Tibial artery (tissue), 4 donors: ENCODE measurements at regions not wholly inside any gene's neighbourhood (a gene's known extent, or its start where the extent isn't known, plus 50 kb on each side); places are given as distances from the start of the nearest gene placed in this dataset.

Experiments
- DNase-seq, 2 donors: peaks; one replicate each; pipeline ENCODE4 v3.0.0-alpha.2; 2019
- H3K27ac ChIP-seq, 2 donors: fragments of 200-600 bp; sonication (generic) in 1 of 2; 1 replicate in 1 of 2; 2 replicates in 1 of 2; pipeline ENCODE4 v1.5.1; 2018 to 2019; ENCODE audit warnings: mild to moderate bottlenecking in 1 of 2
- H3K27me3 ChIP-seq, 2 donors: fragments of 200-600 bp; sonication (generic) in 1 of 2; one replicate each; pipeline versions ENCODE4 v1.5.1 to v1.6.0; 2016 to 2019
- H3K36me3 ChIP-seq, 3 donors: fragments of 200-600 bp; sonication (generic) in 2 of 3; one replicate each; pipeline ENCODE4 v1.5.1; 2016 to 2019; ENCODE audit warnings: mild to moderate bottlenecking in 2 of 3
- H3K4me1 ChIP-seq, 4 donors: fragments of 200-600 bp; sonication (generic) in 2 of 4; 1 replicate in 3 of 4; 2 replicates in 1 of 4; pipeline ENCODE4 v1.5.1; 2016 to 2019
- H3K4me3 ChIP-seq, 2 donors: fragments of 200-600 bp; sonication (generic) in 1 of 2; 1 replicate in 1 of 2; 2 replicates in 1 of 2; pipeline ENCODE4 v1.5.1; 2018 to 2019; ENCODE audit warnings: mild to moderate bottlenecking in 2 of 2
- H3K9me3 ChIP-seq, 3 donors: fragments of 200-600 bp; sonication (generic) in 1 of 3; one replicate each; pipeline ENCODE4 v1.5.1; 2016 to 2019
- intact Hi-C: fragments of 100-400 bp; cut with DNase I; formaldehyde crosslinking; loops from one replicate; pipeline ENCODE4 v1.15.0; 2023; ENCODE audit warnings: low total_unique reads
- TF ChIP-seq, protein P1 (sequence below), 2 experiments: fragments of 200-600 bp in 1 of 2; fragments of 450-650 bp in 1 of 2; IDR thresholded peaks; one replicate each; pipeline ENCODE4 v1.5.1; 2017 to 2019; ENCODE audit warnings: antibody characterized with exemption in 2 of 2, mild to moderate bottlenecking in 1 of 2, moderate library complexity in 1 of 2

DNA sequence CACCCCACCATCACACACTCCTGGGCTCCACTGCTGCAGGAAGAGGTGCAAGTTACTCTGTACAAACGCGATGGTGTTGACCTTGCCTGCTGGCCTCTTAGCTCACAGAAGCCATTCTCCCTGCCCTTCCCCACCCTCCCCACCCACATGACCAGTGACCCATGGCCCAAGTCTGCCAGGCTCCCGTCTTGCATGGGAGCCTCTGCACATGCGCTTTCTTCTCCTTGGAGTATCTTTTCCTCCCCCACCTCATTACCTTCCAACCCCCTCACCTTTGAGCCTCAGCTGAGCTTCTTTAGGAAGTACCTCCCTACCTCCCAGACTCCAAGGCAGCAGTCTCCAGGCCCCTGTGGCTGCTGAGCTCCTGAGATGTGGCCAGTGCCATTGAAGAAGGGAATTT, 337.7 kb upstream of the ZNF32 start:
- H3K4me1 ChIP-seq: no peaks in the 10 kb centered on the region
- TF ChIP-seq, protein P1, sequence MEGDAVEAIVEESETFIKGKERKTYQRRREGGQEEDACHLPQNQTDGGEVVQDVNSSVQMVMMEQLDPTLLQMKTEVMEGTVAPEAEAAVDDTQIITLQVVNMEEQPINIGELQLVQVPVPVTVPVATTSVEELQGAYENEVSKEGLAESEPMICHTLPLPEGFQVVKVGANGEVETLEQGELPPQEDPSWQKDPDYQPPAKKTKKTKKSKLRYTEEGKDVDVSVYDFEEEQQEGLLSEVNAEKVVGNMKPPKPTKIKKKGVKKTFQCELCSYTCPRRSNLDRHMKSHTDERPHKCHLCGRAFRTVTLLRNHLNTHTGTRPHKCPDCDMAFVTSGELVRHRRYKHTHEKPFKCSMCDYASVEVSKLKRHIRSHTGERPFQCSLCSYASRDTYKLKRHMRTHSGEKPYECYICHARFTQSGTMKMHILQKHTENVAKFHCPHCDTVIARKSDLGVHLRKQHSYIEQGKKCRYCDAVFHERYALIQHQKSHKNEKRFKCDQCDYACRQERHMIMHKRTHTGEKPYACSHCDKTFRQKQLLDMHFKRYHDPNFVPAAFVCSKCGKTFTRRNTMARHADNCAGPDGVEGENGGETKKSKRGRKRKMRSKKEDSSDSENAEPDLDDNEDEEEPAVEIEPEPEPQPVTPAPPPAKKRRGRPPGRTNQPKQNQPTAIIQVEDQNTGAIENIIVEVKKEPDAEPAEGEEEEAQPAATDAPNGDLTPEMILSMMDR (IDR thresholded peaks at IDR 0.05): no peak
- no peak overlapping the region for H3K27ac ChIP-seq
- H3K9me3 ChIP-seq: no peaks in the 10 kb centered on the region
- H3K27me3 ChIP-seq: no peaks in the 10 kb centered on the region
- no peak for DNase-seq
- H3K36me3 ChIP-seq: no peaks in the 10 kb centered on the region
- intact Hi-C loops: no loop called here
- H3K4me3 ChIP-seq: no peak overlapping the region

DNA sequence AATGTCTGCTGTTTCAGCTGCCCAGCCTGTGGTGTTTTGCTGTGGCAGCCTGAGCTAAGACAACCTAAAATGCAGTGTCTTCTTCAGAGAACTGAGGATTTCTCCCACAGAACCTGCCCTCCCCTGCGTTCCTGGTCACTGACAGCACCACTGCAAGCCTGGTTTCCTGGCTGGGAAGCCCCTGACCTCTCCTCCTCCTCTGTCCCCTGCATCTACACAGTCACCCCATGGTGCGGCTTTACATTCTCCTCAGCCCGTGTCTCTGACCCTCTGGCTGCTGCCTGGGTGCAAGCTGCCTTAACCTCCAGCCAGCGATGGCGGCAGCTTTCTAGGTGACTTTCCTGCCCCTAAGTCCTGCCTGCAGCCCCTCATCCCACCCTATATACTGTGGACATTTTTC, 337.3 kb upstream of the ZNF32 start:
- Histone ChIP-seq H3K27ac (no peak overlapping the region), H3K9me3 (no peaks in the 10 kb centered on the region), H3K4me1 (no peaks in the 10 kb centered on the region), H3K4me3 (no peak overlapping the region), H3K36me3 (no peaks in the 10 kb centered on the region), H3K27me3 (no peaks in the 10 kb centered on the region)
- DNase-seq: no peak
- intact Hi-C loops: no loop called here
- TF ChIP-seq, protein P1 (IDR thresholded peaks at IDR 0.05): no peak

DNA sequence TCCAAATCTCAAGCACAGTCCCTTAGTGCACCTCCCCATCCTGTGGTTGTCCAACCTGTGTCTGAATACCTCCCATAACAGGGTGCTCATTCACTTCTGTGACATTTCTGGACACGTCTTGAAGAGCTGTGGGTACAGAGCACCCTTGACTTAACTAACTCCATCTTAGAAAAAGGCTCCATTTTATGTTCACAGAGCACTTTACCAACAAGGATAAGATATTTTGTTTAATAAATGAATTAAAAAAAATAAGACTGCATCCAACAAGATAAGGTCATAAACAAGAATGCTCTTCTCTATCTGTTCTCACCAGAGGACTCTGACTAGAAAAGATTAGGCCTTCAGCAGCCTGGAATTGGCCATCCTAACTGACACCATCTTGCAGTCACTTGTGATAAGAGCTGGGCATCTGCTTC, 335.2 kb upstream of the ZNF32 start:
- no peak for DNase-seq
- no peak overlapping the region for H3K4me3 ChIP-seq
- H3K27me3 ChIP-seq: no peaks in the 10 kb centered on the region
- H3K27ac ChIP-seq: no peak overlapping the region
- H3K4me1 ChIP-seq: no peaks in the 10 kb centered on the region
- no peaks in the 10 kb centered on the region for H3K9me3 ChIP-seq
- intact Hi-C loops: no loop called here
- no peaks in the 10 kb centered on the region for H3K36me3 ChIP-seq
- TF ChIP-seq, protein P1 (IDR thresholded peaks at IDR 0.05): no peak

DNA sequence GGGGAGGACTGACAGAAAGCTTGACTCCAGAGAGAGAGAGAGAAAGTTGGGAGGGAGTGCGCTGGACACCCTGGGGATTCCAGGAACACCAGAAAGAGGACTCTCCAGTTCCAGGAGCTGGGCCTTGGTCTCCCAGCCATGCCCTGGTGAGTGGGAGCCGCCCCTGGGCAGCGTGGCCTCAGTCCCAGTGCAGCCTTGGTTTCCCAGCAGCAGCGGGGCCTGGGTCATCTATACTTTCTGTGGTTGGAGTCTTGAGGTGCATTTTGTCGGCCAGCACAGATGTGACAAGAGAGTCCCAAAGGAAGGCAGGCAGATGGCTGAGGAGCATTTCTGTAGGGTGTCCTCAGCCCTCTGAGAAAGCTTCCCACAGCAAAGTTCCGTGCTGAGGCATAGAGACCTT, 334.7 kb upstream of the ZNF32 start:
- DNase-seq: no peak
- Histone ChIP-seq H3K36me3 (no peaks in the 10 kb centered on the region), H3K4me3 (no peak overlapping the region), H3K9me3 (no peaks in the 10 kb centered on the region), H3K27me3 (no peaks in the 10 kb centered on the region), H3K4me1 (no peaks in the 10 kb centered on the region), H3K27ac (no peak overlapping the region)
- intact Hi-C loops: no loop called here
- TF ChIP-seq, protein P1 (IDR thresholded peaks at IDR 0.05): no peak

DNA sequence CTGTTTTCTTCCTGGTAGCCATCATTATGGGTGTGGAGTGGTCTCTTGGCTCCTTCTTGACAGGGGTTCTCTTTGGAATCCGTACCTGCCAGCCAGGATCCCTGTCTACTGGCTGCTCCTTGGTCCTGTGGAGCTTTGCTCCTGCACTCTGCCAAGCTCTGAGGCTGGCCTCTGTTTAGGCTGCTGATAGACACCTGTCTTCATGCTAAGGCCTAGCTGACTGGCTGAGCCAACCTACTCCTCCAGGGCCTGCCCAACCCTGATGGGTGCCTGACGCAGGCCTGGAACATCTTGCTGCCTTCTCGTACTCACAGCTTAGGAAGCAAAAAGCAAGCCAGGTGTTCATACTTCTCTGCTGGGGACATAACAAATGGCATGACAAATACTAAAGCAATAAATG, 333.6 kb upstream of the ZNF32 start:
- H3K9me3 ChIP-seq: no peaks in the 10 kb centered on the region
- H3K4me3 ChIP-seq: no peak overlapping the region
- no peaks in the 10 kb centered on the region for H3K27me3 ChIP-seq
- no peak overlapping the region for H3K27ac ChIP-seq
- DNase-seq: no peak
- H3K36me3 ChIP-seq: no peaks in the 10 kb centered on the region
- intact Hi-C loops: no loop called here
- no peaks in the 10 kb centered on the region for H3K4me1 ChIP-seq
- TF ChIP-seq, protein P1 (IDR thresholded peaks at IDR 0.05): no peak

DNA sequence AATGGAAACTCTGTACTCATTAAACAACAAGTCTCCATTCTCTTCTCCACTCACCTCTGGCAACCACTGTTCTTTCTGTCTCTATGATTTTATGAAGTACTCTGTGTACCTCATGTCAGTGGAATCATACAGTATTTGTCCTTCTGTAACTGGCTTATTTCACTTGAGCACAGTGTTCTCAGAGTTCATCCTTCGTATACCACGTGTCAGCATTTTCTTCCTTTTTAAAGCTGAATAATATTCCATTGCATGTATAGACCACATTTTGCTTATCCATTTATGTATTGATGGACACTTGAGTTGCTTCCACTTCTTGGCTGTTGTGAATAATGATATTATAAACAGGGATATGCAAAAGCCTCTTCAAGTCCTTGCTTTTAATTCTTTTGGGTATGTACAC, 333.0 kb upstream of the ZNF32 start:
- intact Hi-C loops: no loop called here
- DNase-seq: no peak
- Histone ChIP-seq H3K4me3 (no peak overlapping the region), H3K4me1 (no peaks in the 10 kb centered on the region), H3K36me3 (no peaks in the 10 kb centered on the region), H3K27ac (no peak overlapping the region), H3K27me3 (no peaks in the 10 kb centered on the region), H3K9me3 (no peaks in the 10 kb centered on the region)
- TF ChIP-seq, protein P1 (IDR thresholded peaks at IDR 0.05): no peak
